OCI-M1 (cell line): ENCODE measurements at regions not wholly inside any gene's neighbourhood (a gene's known extent, or its start where the extent isn't known, plus 50 kb on each side); places are given as distances from the start of the nearest gene placed in this dataset.
"Not testable (repeated sequence)": the region's sequence is repeated elsewhere in the genome, so short reads cannot be mapped to it uniquely, and the experiment has no call there.

Source experiments
- DNase-seq: peaks from one replicate; lab custom pipeline; 2025; lab: John Stamatoyannopoulos, UW

- DNase-seq = no peak
These were observed 214.8 kb upstream of the UBL3 start for GRCh38 chr13:30065181-30065580.

- no peak for DNase-seq
These were observed 213.5 kb upstream of the UBL3 start for GRCh38 chr13:30063892-30064291.

GRCh38 chr13:30061217-30061616, 210.8 kb upstream of the UBL3 start:
- no peak for DNase-seq

- DNase-seq = no peak
These were observed 208.0 kb upstream of the UBL3 start for GRCh38 chr13:30058429-30058828.

- DNase-seq = not testable (repeated sequence)
These were observed 204.1 kb upstream of the UBL3 start for GRCh38 chr13:30054546-30054945.

GRCh38 chr13:30053939-30054338, 203.5 kb upstream of the UBL3 start:
- no peak for DNase-seq

GRCh38 chr13:30052120-30052519, 201.7 kb upstream of the UBL3 start:
- peak; percentile 48 for DNase-seq

GRCh38 chr13:30051531-30052060, 201.2 kb upstream of the UBL3 start:
- DNase-seq = no peak

- peak; percentile 2 for DNase-seq
These were observed 199.3 kb upstream of the UBL3 start for GRCh38 chr13:30049692-30050091.

GRCh38 chr13:30047154-30047874, 196.9 kb upstream of the UBL3 start:
- DNase-seq = peak; percentile 2

- no peak for DNase-seq
These were observed 195.7 kb upstream of the UBL3 start for GRCh38 chr13:30045916-30046704.

GRCh38 chr13:30044932-30045331, 194.5 kb upstream of the UBL3 start:
- no peak for DNase-seq

GRCh38 chr13:30043631-30043925, 193.2 kb upstream of the UBL3 start:
- no peak for DNase-seq

GRCh38 chr13:30042891-30043630, 192.6 kb upstream of the UBL3 start:
- no peak for DNase-seq

GRCh38 chr13:30042272-30042671, 191.9 kb upstream of the UBL3 start:
- no peak for DNase-seq

- DNase-seq = no peak
These were observed 189.1 kb upstream of the UBL3 start for GRCh38 chr13:30039511-30039911.

- DNase-seq = no peak
These were observed 188.5 kb upstream of the UBL3 start for GRCh38 chr13:30038884-30039283.

- no peak for DNase-seq
These were observed 187.3 kb upstream of the UBL3 start for GRCh38 chr13:30037766-30038165.

- DNase-seq = no peak
These were observed 186.9 kb upstream of the UBL3 start for GRCh38 chr13:30037306-30037705.

- no peak for DNase-seq
These were observed 184.0 kb upstream of the UBL3 start for GRCh38 chr13:30034458-30034795.

- no peak for DNase-seq
These were observed 183.5 kb upstream of the UBL3 start for GRCh38 chr13:30033681-30034457.

- no peak for DNase-seq
These were observed 181.8 kb upstream of the UBL3 start for GRCh38 chr13:30032263-30032662.
